ENCODE measurements at regions not wholly inside any gene's neighbourhood (a gene's known extent, or its start where the extent isn't known, plus 50 kb on each side); places are given as distances from the start of the nearest gene placed in this dataset.

DNA sequence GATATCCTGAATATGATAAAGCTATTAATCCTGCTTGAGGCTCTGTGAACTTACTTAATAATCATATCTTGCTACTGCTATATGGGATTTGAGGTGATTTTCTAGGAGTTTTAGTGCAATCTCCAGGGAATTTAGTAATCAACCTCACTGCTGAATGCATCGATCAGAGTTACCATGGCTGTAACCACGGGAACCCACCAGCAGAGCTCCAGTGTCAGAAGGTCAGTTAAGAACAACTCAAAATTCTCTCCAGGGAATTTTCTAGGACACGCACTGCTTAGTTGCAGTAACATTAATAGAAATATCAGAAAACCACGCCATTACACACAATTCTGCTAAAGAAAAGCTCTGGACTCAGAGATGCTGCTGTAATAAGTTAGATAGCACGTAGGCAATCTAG lies 1477.2 kb upstream of the TENM3 start:
- WGBS (ENCODE audit: insufficient coverage, insufficient replicate concordance, low lambda C conversion rate, missing lambda C conversion rate) = under 1% methylated on average over 5 of the region's 5 CpGs
- no peak overlapping the region for H3K9ac ChIP-seq (ENCODE audit: control insufficient read depth, insufficient read depth, low read length)
- H3K36me3 ChIP-seq (ENCODE audit: control insufficient read depth in 2 of 2, insufficient read depth in 2 of 2, low read length in 1 of 2) = no peaks in the 10 kb centered on the region
- TF ChIP-seq STAT3 (IDR thresholded peaks at IDR 0.05; ENCODE audit: low read depth, low read length) (no peak), KLF5 (IDR thresholded peaks at IDR 0.05; ENCODE audit: partially characterized antibody) (no peak), SREBF2 (IDR thresholded peaks at IDR 0.05; ENCODE audit: low read length) (no peak), NFYB (IDR thresholded peaks at IDR 0.05; ENCODE audit: insufficient read depth, low read depth, low read length) (no peak)
- TF ChIP-seq, protein P1, sequence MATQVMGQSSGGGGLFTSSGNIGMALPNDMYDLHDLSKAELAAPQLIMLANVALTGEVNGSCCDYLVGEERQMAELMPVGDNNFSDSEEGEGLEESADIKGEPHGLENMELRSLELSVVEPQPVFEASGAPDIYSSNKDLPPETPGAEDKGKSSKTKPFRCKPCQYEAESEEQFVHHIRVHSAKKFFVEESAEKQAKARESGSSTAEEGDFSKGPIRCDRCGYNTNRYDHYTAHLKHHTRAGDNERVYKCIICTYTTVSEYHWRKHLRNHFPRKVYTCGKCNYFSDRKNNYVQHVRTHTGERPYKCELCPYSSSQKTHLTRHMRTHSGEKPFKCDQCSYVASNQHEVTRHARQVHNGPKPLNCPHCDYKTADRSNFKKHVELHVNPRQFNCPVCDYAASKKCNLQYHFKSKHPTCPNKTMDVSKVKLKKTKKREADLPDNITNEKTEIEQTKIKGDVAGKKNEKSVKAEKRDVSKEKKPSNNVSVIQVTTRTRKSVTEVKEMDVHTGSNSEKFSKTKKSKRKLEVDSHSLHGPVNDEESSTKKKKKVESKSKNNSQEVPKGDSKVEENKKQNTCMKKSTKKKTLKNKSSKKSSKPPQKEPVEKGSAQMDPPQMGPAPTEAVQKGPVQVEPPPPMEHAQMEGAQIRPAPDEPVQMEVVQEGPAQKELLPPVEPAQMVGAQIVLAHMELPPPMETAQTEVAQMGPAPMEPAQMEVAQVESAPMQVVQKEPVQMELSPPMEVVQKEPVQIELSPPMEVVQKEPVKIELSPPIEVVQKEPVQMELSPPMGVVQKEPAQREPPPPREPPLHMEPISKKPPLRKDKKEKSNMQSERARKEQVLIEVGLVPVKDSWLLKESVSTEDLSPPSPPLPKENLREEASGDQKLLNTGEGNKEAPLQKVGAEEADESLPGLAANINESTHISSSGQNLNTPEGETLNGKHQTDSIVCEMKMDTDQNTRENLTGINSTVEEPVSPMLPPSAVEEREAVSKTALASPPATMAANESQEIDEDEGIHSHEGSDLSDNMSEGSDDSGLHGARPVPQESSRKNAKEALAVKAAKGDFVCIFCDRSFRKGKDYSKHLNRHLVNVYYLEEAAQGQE (IDR thresholded peaks at IDR 0.05; ENCODE audit: low read depth, low read length) = no peak
- TF ChIP-seq, protein P2, sequence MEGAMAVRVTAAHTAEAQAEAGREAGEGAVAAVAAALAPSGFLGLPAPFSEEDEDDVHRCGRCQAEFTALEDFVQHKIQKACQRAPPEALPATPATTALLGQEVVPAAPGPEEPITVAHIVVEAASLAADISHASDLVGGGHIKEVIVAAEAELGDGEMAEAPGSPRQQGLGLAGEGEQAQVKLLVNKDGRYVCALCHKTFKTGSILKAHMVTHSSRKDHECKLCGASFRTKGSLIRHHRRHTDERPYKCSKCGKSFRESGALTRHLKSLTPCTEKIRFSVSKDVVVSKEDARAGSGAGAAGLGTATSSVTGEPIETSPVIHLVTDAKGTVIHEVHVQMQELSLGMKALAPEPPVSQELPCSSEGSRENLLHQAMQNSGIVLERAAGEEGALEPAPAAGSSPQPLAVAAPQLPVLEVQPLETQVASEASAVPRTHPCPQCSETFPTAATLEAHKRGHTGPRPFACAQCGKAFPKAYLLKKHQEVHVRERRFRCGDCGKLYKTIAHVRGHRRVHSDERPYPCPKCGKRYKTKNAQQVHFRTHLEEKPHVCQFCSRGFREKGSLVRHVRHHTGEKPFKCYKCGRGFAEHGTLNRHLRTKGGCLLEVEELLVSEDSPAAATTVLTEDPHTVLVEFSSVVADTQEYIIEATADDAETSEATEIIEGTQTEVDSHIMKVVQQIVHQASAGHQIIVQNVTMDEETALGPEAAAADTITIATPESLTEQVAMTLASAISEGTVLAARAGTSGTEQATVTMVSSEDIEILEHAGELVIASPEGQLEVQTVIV (IDR thresholded peaks at IDR 0.05; ENCODE audit: borderline replicate concordance, partially characterized antibody) = no peak
- TF ChIP-seq, protein P3, sequence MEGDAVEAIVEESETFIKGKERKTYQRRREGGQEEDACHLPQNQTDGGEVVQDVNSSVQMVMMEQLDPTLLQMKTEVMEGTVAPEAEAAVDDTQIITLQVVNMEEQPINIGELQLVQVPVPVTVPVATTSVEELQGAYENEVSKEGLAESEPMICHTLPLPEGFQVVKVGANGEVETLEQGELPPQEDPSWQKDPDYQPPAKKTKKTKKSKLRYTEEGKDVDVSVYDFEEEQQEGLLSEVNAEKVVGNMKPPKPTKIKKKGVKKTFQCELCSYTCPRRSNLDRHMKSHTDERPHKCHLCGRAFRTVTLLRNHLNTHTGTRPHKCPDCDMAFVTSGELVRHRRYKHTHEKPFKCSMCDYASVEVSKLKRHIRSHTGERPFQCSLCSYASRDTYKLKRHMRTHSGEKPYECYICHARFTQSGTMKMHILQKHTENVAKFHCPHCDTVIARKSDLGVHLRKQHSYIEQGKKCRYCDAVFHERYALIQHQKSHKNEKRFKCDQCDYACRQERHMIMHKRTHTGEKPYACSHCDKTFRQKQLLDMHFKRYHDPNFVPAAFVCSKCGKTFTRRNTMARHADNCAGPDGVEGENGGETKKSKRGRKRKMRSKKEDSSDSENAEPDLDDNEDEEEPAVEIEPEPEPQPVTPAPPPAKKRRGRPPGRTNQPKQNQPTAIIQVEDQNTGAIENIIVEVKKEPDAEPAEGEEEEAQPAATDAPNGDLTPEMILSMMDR (IDR thresholded peaks at IDR 0.05 in 2 of 3, conservative IDR thresholded peaks at IDR 0.05 in 1 of 3; ENCODE audit: control insufficient read depth in 2 of 3, extremely low read depth in 1 of 3, insufficient read depth in 1 of 3, low read depth in 3 of 3, low read length in 3 of 3) = no peak
- no peak for FAIRE-seq
- H3K27ac ChIP-seq (ENCODE audit: control insufficient read depth, insufficient read depth) = no peak overlapping the region
- ChIA-PET CTCF (interaction anchor here (0.9 kb wide), 1 partner anchor 101 kb away, joined by 3 read pairs; no protein-coding TSS in a partner anchor), SMC1A (ENCODE audit: uncharacterized antibody, unreplicated experiment) (no interaction called here), POLR2A (no interaction called here), RAD21 (ENCODE audit: unreplicated experiment) (no interaction called here)
- H3K4me3 ChIP-seq = no peak overlapping the region
- no peak for DNase-seq (ENCODE audit: low read depth, low spot score)
- in situ Hi-C loops (cut with MboI) (no loop called here), intact Hi-C loops (cut with micrococcal nuclease; ENCODE audit: unreplicated experiment) (no loop called here)
- no peaks in the 10 kb centered on the region for H3K79me2 ChIP-seq (ENCODE audit: control insufficient read depth, insufficient read depth, low read length)
- no peaks in the 10 kb centered on the region for H3K9me3 ChIP-seq (replicated peaks; ENCODE audit: control insufficient read depth, insufficient read depth, low read length)
- no peak overlapping the region for H3K4me2 ChIP-seq (ENCODE audit: control insufficient read depth, insufficient read depth)
- no peaks in the 10 kb centered on the region for H3K27me3 ChIP-seq (replicated peaks in 1 of 2; ENCODE audit: control insufficient read depth in 2 of 2, insufficient read depth in 2 of 2, low read length in 1 of 2)
- BruUV-seq (replicated peaks) = no TSS peak
- no peaks in the 10 kb centered on the region for H3K4me1 ChIP-seq (ENCODE audit: control insufficient read depth, insufficient read depth, low read length)
- ATAC-seq = no peak
- no peak overlapping the region for H2AFZ ChIP-seq (ENCODE audit: control insufficient read depth, low read depth, low read length)
- no peaks in the 10 kb centered on the region for H4K20me1 ChIP-seq (ENCODE audit: control insufficient read depth, insufficient read depth)

Data from GM12878 (cell line).